Pancreas (tissue), 10 donors: ENCODE measurements at regions not wholly inside any gene's neighbourhood (a gene's known extent, or its start where the extent isn't known, plus 50 kb on each side); places are given as distances from the start of the nearest gene placed in this dataset.
"Not testable (repeated sequence)": the region's sequence is repeated elsewhere in the genome, so short reads cannot be mapped to it uniquely, and the experiment has no call there.

Source experiments
- ATAC-seq, 4 donors: fragments of 200-7000 bp; cut with Tn5 transposase; one replicate each; pipeline versions ENCODE4 v1.8.0 to v1.9.1; 2020; ENCODE audit warnings: mild to moderate bottlenecking in 4 of 4, moderate library complexity in 4 of 4
- DNase-seq, 6 donors: peaks; one replicate each; pipeline ENCODE4 v3.0.0-alpha.2; 2020
- FAIRE-seq: peaks from 2 replicates; lab custom pipeline; 2012; peaks lifted over from hg19 to GRCh38; lab: Jason Lieb, UNC
- H3K27ac ChIP-seq, 4 donors: fragments of 200-600 bp; sonication (generic); 1 replicate in 3 of 4; 2 replicates in 1 of 4; pipeline versions ENCODE4 v1.5.0 to v1.8.0; 2020
- H3K27me3 ChIP-seq, 4 donors: fragments of 200-600 bp; one replicate each; pipeline ENCODE4 v1.8.0; 2021
- H3K36me3 ChIP-seq, 3 donors: fragments of 200-600 bp; sonication (generic) in 1 of 3; one replicate each; pipeline versions ENCODE4 v1.5.0 to v1.8.0; 2020 to 2021
- H3K4me1 ChIP-seq, 3 donors: fragments of 200-600 bp; one replicate each; pipeline ENCODE4 v1.8.0; 2021
- H3K4me3 ChIP-seq, 4 donors: fragments of 200-600 bp; sonication (generic) in 2 of 4; one replicate each; pipeline versions ENCODE4 v1.5.0 to v1.8.0; 2020 to 2021
- H3K9me3 ChIP-seq, 4 donors: fragments of 200-600 bp; one replicate each; pipeline ENCODE4 v1.8.0; 2021
- WGBS, 2 donors: extraction: QIAGEN DNeasy Blood & Tissue Kit; methylation state at CpG; one replicate each; pipeline ENCODE4 v1.1.7; 2013; 5-methylcytosine and 5-hydroxymethylcytosine counted together
- intact Hi-C, 3 donors: fragments of 100-400 bp; cut with DNase I; formaldehyde crosslinking; loops; one replicate each; pipeline versions ENCODE4 v1.11.1 to v1.14.2; 2022
- TF ChIP-seq, protein P1 (sequence below), 4 donors: fragments of 200-600 bp; sonication (generic) in 3 of 4; IDR thresholded peaks; one replicate each; pipeline versions ENCODE4 v1.5.0 to v1.8.0; 2021; ENCODE audit warnings: antibody characterized with exemption in 4 of 4
- donor health status: healthy with polysubstance abuse.
- donor health status: DM: no; HTN: no; CAD: no; lungs with moderate emphysema.
- donor health status: DM: no; HTN: no; CAD: no.
- donor health status: control.
- donor health status: control.
- donor health status: Bipolar disorder and iron deficiency.
- donor health status: DM: yes; HTN: yes; CAD: no.
- donor health status: DM: no; HTN: no; CAD: no.
- donor health status: DM: no; HTN: no; CAD: no.
- donor health status: DM: yes; HTN: yes; CAD: no.

DNA sequence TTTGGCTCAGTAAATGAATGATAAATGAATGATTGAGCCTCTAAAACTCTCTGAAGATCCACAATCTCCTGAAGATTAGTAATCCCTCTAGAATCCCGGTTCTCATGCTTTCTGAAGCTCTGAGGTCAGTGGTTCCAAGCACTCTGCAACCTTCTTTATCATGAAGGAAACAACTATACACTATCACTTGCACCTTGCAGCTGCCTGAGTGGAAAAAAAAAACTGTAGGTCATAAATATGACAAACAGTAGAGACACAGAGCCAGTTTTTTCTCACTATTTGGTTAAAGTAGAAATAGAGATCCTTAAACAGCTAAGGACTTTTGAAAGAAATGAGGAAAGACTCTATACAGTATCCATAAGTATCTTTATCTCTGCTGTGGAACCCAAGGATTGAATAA is 122.0 kb upstream of the CRBN start:
- DNase-seq (no peak), FAIRE-seq (no peak), ATAC-seq (no peak)
- TF ChIP-seq, protein P1, sequence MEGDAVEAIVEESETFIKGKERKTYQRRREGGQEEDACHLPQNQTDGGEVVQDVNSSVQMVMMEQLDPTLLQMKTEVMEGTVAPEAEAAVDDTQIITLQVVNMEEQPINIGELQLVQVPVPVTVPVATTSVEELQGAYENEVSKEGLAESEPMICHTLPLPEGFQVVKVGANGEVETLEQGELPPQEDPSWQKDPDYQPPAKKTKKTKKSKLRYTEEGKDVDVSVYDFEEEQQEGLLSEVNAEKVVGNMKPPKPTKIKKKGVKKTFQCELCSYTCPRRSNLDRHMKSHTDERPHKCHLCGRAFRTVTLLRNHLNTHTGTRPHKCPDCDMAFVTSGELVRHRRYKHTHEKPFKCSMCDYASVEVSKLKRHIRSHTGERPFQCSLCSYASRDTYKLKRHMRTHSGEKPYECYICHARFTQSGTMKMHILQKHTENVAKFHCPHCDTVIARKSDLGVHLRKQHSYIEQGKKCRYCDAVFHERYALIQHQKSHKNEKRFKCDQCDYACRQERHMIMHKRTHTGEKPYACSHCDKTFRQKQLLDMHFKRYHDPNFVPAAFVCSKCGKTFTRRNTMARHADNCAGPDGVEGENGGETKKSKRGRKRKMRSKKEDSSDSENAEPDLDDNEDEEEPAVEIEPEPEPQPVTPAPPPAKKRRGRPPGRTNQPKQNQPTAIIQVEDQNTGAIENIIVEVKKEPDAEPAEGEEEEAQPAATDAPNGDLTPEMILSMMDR (IDR thresholded peaks at IDR 0.05) = no peak
- 72 to 79% methylated on average over 1 of the region's 1 CpG for WGBS, 2 donors
- H3K27me3 ChIP-seq = no peaks in the 10 kb centered on the region
- H3K9me3 ChIP-seq = no peaks in the 10 kb centered on the region
- intact Hi-C loops = no loop called here
- H3K36me3 ChIP-seq = no peaks in the 10 kb centered on the region
- no peak overlapping the region for H3K27ac ChIP-seq
- no peaks in the 10 kb centered on the region for H3K4me1 ChIP-seq
- H3K4me3 ChIP-seq = no peak overlapping the region

DNA sequence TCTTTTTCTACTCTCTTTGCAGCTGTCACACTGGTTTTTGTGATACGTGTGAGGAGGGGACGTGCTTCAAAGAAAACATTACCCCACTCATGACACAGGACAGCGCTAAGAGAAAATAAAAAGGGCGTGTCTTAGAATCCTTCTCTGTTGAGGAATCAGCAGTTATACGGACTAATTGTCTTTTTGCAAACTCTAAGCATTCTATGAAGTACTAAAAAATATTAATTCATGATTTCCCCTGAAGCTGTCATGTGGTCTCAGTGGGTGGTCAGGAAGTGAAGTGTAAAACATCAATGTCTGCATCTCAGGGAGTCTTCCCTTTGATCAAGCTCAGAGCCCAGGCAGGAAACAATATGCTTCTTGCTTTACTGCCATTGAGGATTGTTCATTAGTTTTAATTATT is 117.5 kb upstream of the CRBN start:
- WGBS, 2 donors = 58 to 77% methylated on average over 5 of the region's 5 CpGs
- no peak for FAIRE-seq

DNA sequence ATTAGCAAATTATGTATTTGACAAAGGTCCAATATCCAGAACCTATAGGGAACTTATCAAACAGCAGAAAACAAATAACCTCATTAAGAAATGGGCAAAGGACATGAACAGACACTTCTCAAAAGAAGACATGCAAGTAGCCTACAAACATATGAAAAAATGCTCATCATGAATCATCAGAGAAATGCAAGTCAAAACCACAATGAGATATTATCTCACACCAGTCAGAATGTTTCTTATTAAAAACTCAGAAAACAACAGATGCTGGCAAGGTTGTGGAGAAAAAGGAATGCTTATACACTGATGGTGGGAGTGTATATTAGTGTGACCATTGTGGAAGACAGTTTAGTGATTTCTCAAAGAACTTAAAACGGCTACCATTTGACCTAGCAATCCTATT is 116.1 kb upstream of the CRBN start:
- ATAC-seq (no peak), DNase-seq (no peak), FAIRE-seq (no peak)
- no peaks in the 10 kb centered on the region for H3K9me3 ChIP-seq
- no peaks in the 10 kb centered on the region for H3K4me1 ChIP-seq
- no peaks in the 10 kb centered on the region for H3K27me3 ChIP-seq
- H3K27ac ChIP-seq = no peak overlapping the region
- H3K4me3 ChIP-seq = no peak overlapping the region
- intact Hi-C loops = no loop called here
- TF ChIP-seq, protein P1 (IDR thresholded peaks at IDR 0.05) = no peak
- no peaks in the 10 kb centered on the region for H3K36me3 ChIP-seq
- 47 to 76% methylated on average over 1 of the region's 1 CpG for WGBS, 2 donors

More for the DNA sequence above, 117.5 kb upstream of the CRBN start:
- no peaks in the 10 kb centered on the region for H3K4me1 ChIP-seq
- no peaks in the 10 kb centered on the region for H3K27me3 ChIP-seq
- no peak overlapping the region for H3K4me3 ChIP-seq
- DNase-seq (no peak), ATAC-seq (no peak)
- no peaks in the 10 kb centered on the region for H3K9me3 ChIP-seq
- intact Hi-C loops = no loop called here
- no peaks in the 10 kb centered on the region for H3K36me3 ChIP-seq
- TF ChIP-seq, protein P1 (IDR thresholded peaks at IDR 0.05) = no peak
- no peak overlapping the region for H3K27ac ChIP-seq

DNA sequence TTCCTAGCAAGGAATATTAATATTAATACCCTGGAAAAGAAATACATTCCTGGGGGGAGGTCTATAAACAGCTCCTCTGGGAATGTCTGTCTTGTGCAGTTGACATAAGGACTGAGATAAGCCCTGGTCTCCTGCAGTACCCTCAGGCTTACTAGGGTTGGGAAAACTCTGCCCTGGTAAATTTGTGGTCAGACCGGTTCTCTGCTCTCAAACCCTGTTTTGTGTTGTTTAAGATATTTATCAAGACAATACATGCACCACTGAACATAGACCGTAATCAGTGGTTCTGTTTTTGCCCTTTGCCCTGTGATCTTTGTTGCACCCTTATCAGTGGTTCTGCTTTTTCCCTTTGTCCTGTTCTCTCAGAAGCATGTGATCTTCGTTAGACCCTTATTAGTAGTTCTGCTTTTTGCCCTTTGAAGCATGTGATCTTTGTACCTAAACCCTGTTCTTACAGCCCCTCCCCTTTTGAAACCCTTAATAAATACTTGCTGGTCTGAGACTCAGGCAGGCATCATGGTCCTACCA is 112.3 kb upstream of the CRBN start:
- FAIRE-seq, H3K4me1 ChIP-seq, ATAC-seq, DNase-seq, H3K27me3 ChIP-seq, H3K4me3 ChIP-seq, intact Hi-C loops, H3K27ac ChIP-seq, H3K9me3 ChIP-seq, H3K36me3 ChIP-seq: not testable (repeated sequence)
- 36 to 49% methylated on average over 3 of the region's 3 CpGs for WGBS, 2 donors

DNA sequence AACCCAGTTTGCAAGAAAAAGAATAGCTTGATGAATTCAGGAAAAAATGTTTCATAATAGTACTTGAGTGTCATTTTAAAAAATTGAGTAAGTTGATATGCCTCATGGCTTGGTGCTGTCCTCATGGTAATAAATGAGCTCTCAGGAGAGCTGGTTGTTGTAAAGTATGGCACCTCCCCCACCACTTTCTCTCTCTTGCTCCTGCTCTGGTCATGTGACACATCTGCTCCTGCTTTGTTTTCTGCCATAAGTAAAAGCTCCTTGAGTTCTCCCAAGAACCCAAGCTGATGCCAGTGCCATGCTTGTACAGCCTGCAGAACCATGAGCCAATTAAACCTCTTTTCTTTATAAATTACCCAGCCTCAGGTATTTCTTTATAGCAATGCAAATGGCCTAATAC is 108.8 kb upstream of the CRBN start:
- no peak for ATAC-seq
- no peak for FAIRE-seq
- TF ChIP-seq, protein P1 (IDR thresholded peaks at IDR 0.05) = no peak
- Histone ChIP-seq H3K9me3 (no peaks in the 10 kb centered on the region), H3K4me3 (no peak overlapping the region), H3K36me3 (no peaks in the 10 kb centered on the region), H3K4me1 (no peaks in the 10 kb centered on the region), H3K27ac (no peak overlapping the region), H3K27me3 (no peaks in the 10 kb centered on the region)
- intact Hi-C loops = no loop called here
- no peak for DNase-seq
